ENCODE measurements at regions not wholly inside any gene's neighbourhood (a gene's known extent, or its start where the extent isn't known, plus 50 kb on each side); places are given as distances from the start of the nearest gene placed in this dataset.
A peak's percentile ranks its signal among the peaks of the same experiment; 100 is the strongest.

- no peak for DNase-seq (ENCODE audit: low spot score)
These were observed 162.8 kb downstream of the ERCC6L2 start for GRCh38 chr9:96038271-96038670.

DNA sequence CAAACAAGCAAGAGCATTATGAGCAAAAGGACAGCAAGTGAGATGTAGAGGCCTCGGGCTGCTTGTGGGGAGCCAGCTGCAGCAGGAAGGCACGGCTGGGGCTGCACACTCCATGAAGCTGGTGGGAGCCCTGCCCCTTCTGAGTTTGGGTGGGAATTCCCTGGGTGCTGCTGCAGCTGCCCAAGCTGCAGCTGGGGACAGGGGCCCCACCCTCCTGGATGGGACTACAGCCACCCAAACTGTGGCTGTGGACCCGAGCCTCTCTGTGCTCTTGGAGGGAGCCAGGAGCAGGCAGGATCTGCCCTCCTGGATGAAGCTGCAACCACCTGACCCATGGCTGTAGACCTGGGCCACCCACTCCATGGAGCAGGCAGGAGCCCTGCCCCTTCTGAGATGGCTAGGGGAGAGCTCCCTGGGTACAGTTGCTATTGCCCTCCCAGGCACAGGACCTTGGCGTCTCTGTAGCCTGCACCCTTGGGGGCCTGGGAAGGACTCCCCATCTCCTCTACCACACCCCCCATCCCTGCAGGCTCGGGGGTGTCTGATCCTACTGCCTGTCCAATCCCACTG is 159.1 kb downstream of the ERCC6L2 start:
- no peak for DNase-seq (ENCODE audit: low spot score)

DNA sequence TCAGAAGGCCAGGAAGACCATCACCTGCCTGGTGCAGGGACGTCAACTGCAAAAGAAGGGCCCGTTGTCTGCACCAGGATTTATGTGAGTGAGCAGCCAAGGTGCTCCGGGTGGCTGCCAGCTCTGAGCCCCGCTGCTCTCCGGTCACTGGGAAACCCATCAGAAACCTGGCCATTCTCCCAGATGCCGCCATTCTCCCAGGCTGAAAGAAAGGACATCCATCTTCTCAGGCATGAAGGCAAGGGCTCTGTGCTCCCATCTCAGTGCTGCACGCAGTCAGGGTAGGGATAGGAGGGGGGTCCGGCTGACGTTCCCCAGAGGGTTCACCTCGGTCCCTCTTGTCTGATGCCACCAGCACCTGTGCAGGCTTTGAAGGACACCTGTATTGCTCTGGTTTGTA is 158.4 kb downstream of the ERCC6L2 start:
- no peak for DNase-seq (ENCODE audit: low spot score)

- no peak for DNase-seq (ENCODE audit: low spot score)
These were observed 156.5 kb downstream of the ERCC6L2 start for GRCh38 chr9:96031916-96032534.

- no peak for DNase-seq (ENCODE audit: low spot score)
These were observed 155.9 kb downstream of the ERCC6L2 start for GRCh38 chr9:96031366-96031824.

DNA sequence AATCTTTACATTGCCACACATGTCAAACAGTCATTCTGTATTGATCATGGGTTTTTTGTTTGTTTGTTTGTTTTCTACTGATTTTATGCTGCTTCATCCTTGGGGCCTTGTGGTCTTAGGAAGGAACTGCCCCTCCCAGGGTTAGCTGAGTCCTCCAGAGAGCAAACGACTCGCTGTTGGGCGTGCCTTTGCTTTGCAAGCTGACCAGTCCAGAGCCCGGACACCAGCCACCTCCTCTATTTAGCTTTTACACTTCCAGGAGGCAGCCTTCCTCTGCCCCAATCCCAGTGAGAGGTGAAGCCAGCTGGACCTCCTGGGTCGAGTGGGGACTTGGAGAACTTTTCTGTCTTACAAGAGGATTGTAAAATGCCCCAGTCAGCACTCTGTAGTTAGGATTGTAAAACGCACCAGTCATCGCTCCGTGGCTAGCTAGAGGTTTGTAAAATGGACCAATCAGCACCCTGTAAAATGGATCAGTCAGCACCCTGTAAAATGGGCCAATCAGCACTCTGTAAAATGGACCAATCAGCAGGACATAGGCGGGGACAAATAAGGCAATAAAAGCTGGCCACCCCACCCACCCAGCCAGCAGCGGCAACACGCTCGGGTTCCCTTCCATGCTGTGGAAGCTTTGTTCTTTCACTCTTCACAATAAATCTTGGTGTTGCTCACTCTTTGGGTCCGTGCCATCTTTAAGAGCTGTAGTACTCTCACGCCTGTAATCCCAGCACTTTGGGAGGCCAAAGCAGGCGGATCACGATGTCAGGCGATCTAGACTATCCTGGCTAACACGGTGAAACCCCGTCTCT is 154.4 kb downstream of the ERCC6L2 start:
- DNase-seq (ENCODE audit: low spot score) = no peak

- DNase-seq (ENCODE audit: low spot score) = no peak
These were observed 152.0 kb downstream of the ERCC6L2 start for GRCh38 chr9:96027251-96028131.

GRCh38 chr9:96026655-96027213 is 151.2 kb downstream of the ERCC6L2 start:
- DNase-seq (ENCODE audit: low spot score) = no peak

DNA sequence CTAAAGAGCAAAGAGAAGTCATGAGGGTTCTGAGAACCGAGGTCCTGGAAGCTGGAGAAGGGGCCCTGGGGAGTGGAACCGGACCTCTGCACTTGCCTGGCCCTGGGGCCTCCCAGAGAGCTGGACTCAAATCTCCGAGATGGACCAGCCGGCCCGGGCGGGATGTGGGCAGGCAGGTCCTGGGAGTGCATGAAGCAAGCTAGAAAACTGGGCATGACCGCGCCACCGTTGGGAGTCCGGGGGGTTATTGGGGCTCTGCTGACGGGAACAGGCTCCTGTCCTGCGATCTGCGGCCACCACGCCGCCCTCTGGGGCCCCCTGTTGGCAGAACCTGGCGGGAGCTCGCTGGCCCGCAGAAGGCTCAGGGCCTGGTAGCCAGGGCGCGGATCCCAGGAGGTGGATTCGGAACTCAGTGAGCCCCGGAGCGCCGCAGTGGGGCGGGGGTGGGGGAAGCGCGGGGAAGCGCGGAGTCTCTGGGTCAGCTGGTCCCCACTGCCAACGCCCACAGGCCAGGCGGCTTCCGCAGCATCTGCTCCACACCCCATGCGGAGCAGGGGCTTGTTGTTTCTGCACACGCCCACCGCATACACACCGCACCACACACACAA is 150.6 kb downstream of the ERCC6L2 start:
- DNase-seq (ENCODE audit: low spot score) = no peak

GRCh38 chr9:96023486-96023885 is 148.0 kb downstream of the ERCC6L2 start:
- no peak for DNase-seq (ENCODE audit: low spot score)

DNA sequence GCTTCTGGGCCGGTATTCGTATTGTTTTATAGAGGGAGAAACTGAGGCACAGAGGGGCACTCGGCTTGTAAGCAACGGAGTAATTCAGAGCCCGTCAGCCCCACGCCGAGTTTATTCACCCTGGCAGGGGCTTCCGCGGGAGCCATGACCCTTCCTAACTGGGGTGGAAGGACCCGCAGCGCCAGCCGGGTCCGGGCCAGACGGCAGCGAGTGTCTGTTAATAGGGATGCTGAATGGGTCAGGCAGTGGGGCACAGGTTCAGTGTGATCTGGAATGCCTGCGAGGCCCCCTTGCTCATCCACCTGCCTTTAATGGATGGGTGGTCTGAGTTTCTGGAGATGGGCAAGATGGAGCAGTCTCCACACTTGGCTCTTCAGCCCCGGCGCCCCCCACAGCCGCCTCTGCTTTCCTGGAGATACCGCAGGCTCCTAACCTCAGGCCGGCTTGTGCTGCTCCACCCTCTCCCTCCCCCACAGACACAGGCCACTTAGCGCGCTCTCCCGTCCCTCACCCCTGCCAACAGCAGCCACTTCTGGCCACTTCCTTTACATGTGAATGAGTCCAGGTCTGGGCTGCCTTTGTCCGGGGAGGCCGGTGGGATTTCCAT is 147.1 kb downstream of the ERCC6L2 start:
- DNase-seq (ENCODE audit: low spot score) = peak; percentile 51

- DNase-seq (ENCODE audit: low spot score) = no peak
These were observed 146.3 kb downstream of the ERCC6L2 start for GRCh38 chr9:96021551-96022444.

- peak; percentile 63 for DNase-seq (ENCODE audit: low spot score)
These were observed 145.5 kb downstream of the ERCC6L2 start for GRCh38 chr9:96020792-96021550.

DNA sequence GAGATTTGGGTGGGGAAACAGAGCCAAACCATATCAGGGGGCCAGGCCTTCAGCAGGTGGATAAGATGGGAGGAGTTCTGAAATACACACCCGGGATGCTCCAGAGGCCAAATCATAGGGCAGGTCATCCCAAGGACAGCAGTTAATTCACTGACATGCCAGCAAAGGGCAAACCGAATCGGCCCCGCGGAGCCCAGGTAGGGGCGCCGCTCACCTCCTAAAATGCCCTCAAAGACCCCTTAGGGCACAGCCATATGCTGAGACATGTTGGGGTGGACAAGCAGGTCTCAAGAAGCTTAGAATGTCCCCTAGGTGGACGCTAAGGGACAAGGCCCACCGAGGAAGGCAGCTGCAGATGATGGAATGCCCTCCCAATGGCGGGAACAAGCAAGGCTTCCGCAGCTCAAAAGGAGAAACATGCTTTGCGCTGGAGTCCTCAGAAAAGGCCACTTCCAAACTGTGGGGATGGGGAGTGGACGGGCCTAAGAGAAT is 144.9 kb downstream of the ERCC6L2 start:
- DNase-seq (ENCODE audit: low spot score) = no peak
